HG03520 (cell line): ENCODE measurements at regions not wholly inside any gene's neighbourhood (a gene's known extent, or its start where the extent isn't known, plus 50 kb on each side); places are given as distances from the start of the nearest gene placed in this dataset.
"Not testable (repeated sequence)": the region's sequence is repeated elsewhere in the genome, so short reads cannot be mapped to it uniquely, and the experiment has no call there.

ENCODE experiments used
- ATAC-seq: cut with Tn5 transposase; IDR thresholded peaks from one replicate; pipeline ENCODE4 v1.9.1; 2021; ENCODE audit warnings: mild to moderate bottlenecking, moderate library complexity; ENCODE audit not compliant: unreplicated experiment

DNA sequence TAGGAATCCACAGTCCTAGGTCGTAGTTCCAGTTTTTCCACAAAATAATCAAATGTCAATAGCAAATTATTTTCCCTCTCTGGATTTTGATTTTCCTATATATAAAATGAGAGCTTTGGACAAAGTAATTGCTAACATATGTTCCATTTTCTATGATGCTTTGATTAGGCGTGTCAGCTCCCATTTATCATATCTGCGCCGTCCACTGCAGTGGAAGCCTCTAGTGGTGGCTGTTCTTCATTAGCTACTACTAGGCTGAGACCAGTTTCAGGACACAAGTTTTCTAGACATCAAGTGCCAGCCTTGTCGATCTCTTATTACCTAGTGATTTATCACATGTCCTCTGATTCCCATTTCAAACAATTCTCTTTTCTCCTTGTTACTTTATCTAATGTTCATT, 271.5 kb downstream of the TUSC7 start:
- ATAC-seq = no peak

DNA sequence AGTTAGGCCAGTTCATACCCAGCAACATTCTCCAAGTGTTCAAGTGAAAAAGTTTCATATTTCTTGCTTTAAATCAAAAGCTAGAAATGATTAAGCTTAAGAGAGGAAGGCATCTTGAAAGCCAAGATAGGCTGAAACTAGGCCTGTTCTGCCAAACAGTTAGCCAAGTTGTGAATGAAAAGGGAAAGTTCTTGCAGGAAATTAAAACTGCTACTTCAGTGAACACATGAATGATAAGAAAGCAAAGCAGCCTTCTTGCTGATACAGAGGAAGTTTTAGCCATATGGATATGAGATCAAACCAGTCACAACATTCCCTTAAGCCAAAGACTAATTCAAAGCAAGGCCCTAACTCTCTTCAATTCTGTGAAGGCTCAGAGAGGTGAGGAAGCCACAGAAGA, 274.7 kb downstream of the TUSC7 start:
- no peak for ATAC-seq

DNA sequence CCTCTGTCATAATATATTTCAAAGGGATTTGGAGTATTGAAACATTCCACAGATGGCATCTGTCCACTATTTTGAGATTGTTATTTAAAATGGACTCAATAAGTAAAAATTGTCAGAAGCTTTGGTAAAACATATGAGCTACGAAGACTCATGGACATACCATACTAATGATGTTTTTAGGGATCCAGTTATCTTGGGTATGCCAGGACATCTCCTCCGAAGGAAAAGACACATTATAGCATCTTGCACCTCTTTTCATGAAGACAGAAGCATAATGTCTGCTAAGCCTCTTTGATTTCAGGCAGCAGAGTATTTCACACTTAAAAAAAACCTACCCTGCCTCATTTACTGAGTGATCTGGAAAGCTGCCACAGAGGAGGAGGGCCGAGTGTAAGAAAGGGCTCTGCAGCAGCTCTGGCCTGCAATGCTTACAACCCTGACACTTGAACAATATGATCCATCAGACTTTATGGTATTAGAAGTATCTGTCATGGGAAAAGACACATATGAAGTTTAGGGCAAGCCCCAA, 284.8 kb downstream of the TUSC7 start:
- ATAC-seq = no peak

DNA sequence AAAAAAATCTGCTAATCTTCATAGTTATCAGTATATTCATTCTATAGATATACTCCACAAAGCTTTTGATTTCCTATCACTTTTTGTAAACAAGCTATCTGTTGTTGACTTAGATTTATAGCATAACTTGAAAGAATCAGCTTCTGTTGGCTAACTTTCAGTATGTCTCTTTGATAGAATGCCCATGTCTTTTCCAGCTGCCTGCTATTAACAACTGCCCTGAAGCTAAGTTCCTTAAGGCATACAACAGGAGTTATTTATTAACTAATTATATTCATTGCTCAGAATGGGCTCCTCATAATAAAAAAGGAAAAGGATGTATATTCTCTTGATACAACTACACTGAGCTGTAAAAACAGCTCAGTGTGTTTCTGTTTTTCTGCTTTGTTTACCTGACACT, 293.9 kb downstream of the TUSC7 start:
- ATAC-seq = no peak

DNA sequence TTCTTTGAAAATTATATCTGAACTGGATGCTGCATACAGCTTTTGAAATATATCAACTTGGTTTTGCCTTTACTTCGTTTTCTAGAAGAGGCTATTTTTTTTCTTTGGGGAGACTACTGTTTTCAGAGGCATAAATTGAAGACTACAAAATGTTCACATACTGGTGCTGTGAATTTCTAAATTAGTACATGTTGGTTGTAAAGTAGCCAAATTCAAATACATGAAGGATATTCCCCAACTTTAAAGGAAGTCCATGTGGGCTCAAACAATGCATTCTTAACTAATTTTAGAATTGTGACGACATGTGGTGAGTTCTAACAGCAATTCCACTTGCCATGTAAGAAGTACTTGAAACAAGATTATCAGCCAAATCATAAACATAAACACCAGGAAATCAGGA, 295.7 kb downstream of the TUSC7 start:
- ATAC-seq = no peak

DNA sequence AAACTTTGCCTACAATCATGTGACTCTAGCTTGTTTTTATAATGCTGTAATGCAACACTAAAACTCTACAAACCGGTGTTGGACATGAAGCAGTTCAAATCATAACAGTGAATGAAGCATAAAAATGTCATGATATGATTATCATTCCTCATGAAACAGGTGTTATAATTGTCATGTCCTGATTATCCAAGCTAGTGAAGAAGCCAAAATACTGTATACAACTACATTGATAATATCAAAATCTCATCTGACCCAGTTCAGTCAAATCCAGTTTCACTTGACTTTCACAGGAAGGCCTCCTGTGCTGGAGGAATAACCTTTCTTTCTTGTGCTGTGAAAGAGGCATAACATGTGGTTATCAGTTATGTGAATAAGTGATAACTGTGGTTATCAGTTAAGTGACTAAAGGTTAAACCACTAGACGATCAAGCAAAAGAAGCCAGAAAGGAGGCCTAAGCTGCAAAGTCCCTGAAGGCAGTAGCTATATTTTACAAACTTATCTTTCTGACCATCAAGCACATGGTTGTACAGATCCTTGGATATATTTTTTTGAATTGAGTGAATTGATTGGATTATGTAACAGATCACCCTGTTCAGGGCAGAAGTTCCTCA, 296.4 kb downstream of the TUSC7 start:
- ATAC-seq = no peak

DNA sequence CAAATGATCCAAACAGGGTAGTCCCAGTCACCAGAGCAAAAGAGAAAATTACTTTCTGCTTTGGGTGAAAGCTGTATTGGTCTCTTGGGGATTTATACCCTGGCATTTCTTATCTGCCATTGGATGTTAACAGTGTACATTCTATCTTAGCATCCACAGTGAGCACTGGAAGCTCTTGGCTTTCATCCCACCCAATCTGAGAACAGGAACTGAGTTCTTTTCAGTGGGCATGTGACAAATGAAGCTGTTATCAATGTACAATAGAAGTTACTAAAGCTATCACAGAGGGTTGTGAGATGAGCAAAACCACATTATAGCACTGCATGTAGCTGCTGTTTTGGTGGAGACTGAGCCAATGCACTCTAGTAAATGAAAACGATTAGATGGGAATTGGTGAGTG, 300.7 kb downstream of the TUSC7 start:
- no peak for ATAC-seq

DNA sequence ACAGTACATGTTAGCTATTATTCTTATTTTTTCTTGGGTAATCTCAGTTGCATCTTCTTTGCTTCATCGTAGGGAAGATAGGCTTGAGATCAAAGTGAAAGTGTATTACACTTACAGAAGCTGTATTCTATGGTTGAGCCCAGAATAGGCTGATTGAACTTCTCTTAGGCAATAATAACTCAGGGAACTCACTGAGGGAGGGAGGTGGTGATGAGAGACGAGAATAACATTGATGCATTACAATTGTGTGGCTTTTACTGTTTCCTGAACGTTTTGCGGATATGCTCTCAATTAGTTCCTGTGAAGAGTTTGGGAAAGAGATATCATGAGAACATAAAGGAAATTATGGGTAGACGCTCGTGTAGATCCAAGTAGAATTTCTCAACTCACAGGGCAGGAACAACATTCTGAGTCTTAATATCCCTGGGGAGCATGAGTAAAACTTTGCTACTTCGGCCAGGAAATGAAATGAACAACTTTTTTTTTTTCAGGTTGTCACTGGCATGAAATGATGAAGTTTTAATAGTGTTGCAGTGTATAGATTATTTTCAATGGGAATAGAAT, 302.2 kb downstream of the TUSC7 start:
- no peak for ATAC-seq

DNA sequence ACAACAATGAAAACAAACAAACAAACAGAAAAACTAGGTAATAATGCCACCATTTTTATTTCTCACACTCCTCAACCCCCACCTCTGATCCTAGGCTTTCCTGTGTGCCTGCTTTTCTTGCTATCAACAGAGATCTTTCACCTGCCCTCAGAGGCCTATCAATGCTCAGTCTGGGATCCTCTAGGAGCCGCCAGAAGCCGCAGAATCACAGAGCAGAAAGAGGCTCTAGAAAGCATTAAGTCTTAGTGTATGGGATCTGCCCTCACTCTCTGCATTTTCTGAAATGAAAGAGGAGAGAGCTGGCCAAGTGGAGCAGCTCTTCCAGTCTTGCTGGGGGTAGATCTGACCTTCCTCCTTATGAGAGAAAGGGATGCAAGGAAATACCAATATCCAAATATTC, 306.8 kb downstream of the TUSC7 start:
- no peak for ATAC-seq

DNA sequence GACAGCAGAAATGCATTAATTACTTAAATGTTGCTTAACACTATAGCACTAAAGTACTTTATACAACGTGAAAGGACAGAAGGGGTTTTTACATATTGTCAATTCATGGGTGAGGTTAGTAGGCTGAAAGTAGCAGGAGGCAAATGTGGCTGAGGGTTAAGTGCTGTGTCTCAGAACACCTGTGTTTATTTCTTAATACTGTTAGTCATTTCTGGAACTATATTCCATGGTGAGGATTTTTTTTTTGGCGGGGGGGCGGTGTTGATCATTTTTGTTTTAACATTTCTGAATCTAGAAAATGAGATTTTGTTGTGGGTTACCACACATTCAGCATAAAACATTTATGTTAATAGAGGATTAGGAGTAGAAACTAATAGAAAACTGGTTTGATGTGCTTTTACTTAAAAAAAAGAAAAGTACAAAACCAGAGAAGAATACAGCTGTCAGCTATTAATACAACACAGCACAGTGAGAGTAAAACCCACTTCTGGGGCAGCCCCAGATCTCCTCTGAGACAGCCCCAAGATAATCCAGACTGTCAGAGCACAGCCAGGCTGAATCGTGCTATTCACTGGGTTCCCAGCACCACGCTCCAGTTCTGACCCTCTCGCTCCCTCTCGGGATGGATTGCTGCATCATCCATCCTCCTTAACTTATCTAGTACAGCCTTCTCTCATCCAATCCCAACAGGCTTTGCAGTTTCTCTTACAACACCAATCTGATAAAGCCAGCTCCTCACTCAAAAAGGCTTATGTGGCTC, 307.7 kb downstream of the TUSC7 start:
- peak; percentile 72 for ATAC-seq

DNA sequence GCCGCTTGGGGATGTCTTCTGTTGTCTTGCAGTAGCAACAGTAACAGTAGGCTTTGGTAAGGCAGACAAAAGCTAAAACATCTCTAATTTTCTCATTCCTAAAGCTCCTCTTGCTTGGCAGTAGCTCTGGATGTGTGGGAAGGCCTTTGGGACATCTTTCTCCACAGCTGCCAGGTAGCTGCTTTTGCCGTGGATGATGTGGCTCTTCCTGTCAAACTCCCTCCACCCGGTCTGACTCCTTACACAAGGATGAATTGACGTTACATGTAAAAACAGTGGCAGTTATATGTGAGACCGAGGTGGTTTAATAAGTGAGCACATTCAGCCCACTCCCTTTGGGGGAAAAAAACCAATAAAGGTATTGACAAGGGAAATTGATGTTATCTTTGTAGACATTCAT, 309.1 kb downstream of the TUSC7 start:
- no peak for ATAC-seq

DNA sequence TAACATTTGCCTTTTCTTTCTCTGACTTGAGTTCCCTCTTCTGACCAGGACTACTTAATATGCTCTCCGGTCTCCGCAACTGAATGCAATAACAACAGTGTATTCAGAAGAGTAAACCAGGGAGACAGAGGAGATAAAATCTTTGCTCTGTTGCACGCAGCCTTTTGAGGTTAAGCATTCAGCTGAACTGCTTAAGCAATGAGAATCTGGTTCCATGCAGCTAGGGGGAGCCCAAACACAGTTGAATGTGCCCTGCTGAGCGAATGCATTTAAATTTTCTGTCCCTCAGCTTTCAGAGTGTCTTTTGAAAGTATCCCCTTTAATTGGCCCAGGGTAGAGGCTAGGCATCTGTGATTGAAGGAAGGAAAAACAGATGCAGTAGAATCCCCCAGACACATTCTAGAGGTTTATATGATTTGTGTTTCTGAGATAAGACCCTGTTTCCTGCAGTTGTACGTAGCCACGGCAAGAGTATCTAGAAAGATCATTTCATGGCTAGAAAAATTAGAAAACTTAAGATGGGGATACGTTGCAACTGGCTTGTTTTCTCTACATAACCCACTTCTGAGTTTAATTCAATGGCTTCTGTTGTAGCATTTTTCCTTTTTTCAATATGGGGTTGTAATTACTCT, 309.6 kb downstream of the TUSC7 start:
- ATAC-seq = peak; percentile 68

DNA sequence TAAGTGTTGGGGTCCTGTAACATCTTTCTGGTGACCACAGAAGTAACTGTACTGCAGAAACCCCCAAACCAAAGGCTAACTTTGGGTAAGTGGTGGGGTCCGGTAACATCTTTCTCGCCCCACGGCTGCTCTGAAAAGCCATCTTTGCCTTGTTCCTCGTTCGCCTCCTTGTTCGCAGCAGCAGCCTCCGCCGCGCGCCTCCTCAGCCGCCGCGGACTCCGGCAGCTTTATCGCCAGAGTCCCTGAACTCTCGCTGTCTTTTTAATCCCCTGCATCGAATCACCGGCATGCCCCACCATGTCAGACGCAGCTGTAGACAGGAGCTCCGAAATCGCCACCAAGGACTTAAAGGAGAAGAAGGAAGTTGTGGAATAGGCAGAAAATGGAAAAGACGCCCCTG, 316.8 kb downstream of the TUSC7 start:
- no peak for ATAC-seq

DNA sequence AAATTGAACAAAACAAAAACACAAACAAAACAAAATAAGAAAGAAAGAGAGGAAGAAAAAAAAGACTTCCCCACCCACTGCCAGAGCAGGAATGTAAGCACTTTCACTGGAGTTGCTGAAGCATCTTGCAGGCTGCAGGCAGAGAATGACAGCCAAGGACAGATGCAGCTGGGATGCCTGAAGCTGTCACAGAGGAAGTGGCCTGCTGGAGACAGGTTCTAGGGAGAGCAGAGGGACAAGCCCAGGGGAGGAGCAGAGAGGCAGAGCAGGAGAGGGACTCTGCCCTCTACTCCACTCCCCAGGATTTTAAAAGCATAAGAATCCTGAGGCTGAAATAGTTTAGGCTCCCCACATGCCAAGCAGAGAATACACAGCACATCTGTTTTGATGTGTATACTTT, 326.2 kb downstream of the TUSC7 start:
- ATAC-seq = no peak

DNA sequence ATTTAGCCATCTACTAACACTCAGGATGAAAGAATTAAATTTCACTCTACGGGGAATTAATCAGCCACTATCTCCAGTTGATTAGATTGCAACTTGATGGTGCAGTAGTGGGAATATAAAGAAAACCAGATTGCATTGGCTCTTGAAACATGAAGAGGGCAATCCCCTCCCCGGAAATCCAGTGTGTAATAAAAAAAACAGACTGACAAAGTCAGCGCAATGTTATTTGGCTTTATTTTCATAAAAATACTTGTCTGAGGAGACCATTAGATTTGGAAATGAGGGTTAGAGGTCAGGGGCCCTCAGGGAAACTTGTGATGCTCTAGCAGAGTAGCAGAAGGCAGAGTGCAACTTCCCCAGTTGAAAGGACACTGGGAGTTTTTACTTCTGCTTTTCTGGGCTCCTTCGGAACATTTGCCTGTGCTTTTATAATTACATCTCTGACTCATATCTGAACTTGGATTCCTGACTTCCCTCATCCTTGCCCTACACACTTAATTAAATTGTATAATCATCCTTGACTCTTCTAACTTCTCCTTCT, 326.8 kb downstream of the TUSC7 start:
- ATAC-seq = no peak

DNA sequence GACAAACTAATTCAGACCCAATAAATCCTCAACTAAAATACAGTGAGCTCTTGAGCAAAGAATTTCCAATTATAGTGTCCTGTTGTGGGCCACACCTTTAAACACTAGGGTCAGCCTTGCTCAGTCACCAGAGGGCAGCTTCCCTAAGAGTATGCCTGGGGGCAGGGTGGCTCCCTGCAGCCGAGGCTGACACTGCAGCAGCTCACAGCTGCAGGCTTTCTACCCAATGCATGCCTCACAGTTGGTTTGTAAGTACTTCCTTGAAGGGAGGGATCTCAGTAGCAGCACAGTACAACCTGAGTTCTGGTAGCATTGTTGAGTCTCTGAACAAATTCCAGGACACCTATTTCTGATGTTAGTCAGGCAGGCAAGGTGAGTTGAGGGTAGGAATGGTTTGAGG, 335.6 kb downstream of the TUSC7 start:
- no peak for ATAC-seq

DNA sequence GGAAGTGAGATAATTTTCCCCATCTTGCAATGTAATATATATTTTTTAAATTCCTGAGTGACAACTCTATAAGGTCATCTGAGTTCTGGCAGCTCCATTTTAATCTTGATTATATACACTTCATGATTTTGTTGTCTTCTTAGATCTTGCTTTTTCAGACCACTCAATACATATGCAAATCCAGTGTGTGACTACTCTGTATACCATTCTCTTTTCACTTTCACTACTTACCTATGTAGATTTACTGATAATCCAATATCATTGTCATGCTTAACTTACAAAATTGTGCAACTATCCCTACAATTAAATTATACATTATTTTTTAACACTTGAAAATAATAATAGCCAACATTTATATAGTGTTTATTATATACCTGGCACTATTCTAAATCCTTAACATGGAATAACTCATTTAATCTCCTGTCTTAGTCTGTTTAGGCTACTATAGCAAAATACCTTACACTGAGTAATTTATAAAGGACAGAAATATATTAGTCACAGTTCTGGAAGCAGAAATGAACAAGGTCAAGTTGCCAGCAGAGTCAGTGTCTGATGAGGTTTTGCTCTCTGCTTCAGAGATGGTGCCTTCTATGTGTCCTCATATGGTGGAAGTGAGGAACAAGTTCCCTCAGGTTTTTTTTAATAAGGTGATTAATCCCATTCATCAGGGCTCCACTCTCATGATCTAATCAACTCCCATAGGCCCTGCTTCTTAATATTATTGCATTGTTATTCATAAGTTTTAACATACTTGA, 338.5 kb downstream of the TUSC7 start:
- ATAC-seq = no peak

DNA sequence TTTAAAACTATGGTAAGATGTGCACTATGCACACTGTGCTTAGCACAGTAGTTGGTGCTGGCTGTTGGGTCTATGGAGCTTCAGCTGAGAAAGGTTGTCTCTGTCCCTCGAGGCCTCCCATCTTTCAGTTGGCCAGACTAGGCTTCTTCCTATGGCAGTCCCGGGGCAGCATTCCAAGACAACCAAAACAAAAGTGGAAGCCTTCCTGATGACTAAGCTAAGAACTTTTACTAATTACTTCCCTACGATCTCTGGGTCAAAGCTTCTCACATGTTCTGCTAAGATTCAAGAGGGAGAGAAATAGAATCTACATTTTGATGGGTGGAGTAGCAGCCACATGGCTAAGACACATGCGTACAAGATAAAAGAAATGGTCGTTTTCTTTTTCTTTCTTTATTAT, 342.8 kb downstream of the TUSC7 start:
- ATAC-seq = no peak

DNA sequence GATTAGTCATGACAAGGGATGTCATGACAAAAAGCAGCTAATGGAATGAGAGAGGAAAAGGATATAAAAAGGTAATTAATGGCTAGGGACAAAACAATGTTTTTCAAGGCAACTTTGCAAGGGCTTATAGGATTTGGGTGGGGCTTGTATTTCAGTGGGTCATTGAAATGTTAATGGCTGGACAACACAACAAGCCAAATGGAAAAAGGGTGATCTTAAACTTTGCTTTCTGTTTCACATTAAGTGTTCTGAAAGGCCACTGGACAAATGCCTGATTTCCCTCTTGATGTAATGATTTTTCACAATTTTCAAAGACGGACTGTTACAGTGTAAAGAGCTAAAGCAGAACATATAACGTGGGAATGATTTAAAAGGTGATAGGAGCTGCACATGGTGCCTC, 345.0 kb downstream of the TUSC7 start:
- ATAC-seq = no peak

DNA sequence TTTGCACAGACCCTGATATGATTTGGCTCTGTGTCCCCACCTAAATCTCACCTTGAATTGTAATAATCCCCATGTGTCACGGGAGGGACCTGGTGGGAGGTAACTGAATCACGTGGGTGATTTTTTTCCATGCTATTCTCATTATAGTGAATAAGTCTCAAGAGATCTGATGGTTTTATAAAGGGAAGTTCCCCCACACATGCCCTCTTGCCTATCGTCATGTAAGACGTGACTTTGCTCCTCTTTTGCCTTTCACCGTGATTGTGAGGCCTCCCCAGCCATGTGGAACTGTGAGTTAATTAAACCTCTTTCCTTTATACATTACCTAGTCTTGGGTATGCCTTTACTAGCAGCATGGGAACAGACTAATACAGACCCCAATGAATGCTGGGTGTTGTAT, 347.4 kb downstream of the TUSC7 start:
- ATAC-seq = not testable (repeated sequence)
